ENCODE measurements at regions not wholly inside any gene's neighbourhood (a gene's known extent, or its start where the extent isn't known, plus 50 kb on each side); places are given as distances from the start of the nearest gene placed in this dataset.
A peak's percentile ranks its signal among the peaks of the same experiment; 100 is the strongest.

- no peak for FAIRE-seq
Measured at GRCh38 chr2:234334756-234335155, 162.1 kb downstream of the ARL4C start.

- no peak for FAIRE-seq
Measured at GRCh38 chr2:234334151-234334550, 162.7 kb downstream of the ARL4C start.

GRCh38 chr2:234333168-234334130, 163.4 kb downstream of the ARL4C start:
- no peak for FAIRE-seq

GRCh38 chr2:234331966-234332365, 164.9 kb downstream of the ARL4C start:
- FAIRE-seq = no peak

- FAIRE-seq = no peak
Measured at GRCh38 chr2:234331566-234331965, 165.3 kb downstream of the ARL4C start.

- FAIRE-seq = no peak
Measured at GRCh38 chr2:234330902-234331301, 166.0 kb downstream of the ARL4C start.

GRCh38 chr2:234329202-234329960, 167.5 kb downstream of the ARL4C start:
- FAIRE-seq = no peak

GRCh38 chr2:234328444-234328990, 168.4 kb downstream of the ARL4C start:
- no peak for FAIRE-seq

- no peak for FAIRE-seq
Measured at GRCh38 chr2:234326694-234327093, 170.2 kb downstream of the ARL4C start.

- no peak for FAIRE-seq
Measured at GRCh38 chr2:234324116-234324515, 172.8 kb downstream of the ARL4C start.

- no peak for FAIRE-seq
Measured at GRCh38 chr2:234322766-234323465, 174.0 kb downstream of the ARL4C start.

GRCh38 chr2:234320066-234320465, 176.8 kb downstream of the ARL4C start:
- FAIRE-seq = no peak

GRCh38 chr2:234318361-234318760, 178.5 kb downstream of the ARL4C start:
- no peak for FAIRE-seq

- FAIRE-seq = no peak
Measured at GRCh38 chr2:234313558-234313957, 183.3 kb downstream of the ARL4C start.

GRCh38 chr2:234310166-234310565, 186.7 kb downstream of the ARL4C start:
- no peak for FAIRE-seq

GRCh38 chr2:234309431-234309830, 187.4 kb downstream of the ARL4C start:
- FAIRE-seq = no peak

- peak; percentile 24 for FAIRE-seq
Measured at GRCh38 chr2:234308813-234309195, 188.1 kb downstream of the ARL4C start.

GRCh38 chr2:234308073-234308812, 188.6 kb downstream of the ARL4C start:
- peak; percentile 38 for FAIRE-seq

- no peak for FAIRE-seq
Measured at GRCh38 chr2:234307322-234307961, 189.4 kb downstream of the ARL4C start.

GRCh38 chr2:234306426-234307173, 190.3 kb downstream of the ARL4C start:
- FAIRE-seq = no peak

- no peak for FAIRE-seq
Measured at GRCh38 chr2:234305846-234306245, 191.0 kb downstream of the ARL4C start.

Data from islet of Langerhans (tissue), 1 donor.